IMR-90 (cell line): ENCODE measurements at regions not wholly inside any gene's neighbourhood (a gene's known extent, or its start where the extent isn't known, plus 50 kb on each side); places are given as distances from the start of the nearest gene placed in this dataset.
A peak's percentile ranks its signal among the peaks of the same experiment; 100 is the strongest.

ENCODE experiments used
- ATAC-seq: fragments of 200-7000 bp; cut with Tn5 transposase; 2 replicates; pipeline ENCODE4 v1.9.1; 2020; ENCODE audit warnings: low read depth, mild to moderate bottlenecking, moderate library complexity
- BruUV-seq: library from RNA; stranded (reverse); fragments of 400-500 nt; replicated peaks from 2 replicates; lab custom pipeline; 2021; lab: Mats Ljungman, UMichigan
- CTCF ChIA-PET: fragments of 300-600 bp; formaldehyde crosslinking; extraction: SDS; loops from one replicate; lab custom pipeline; 2021; ENCODE audit warnings: antibody characterized with exemption; lab: Yijun Ruan, JAX
- POLR2A ChIA-PET: fragments of 300-600 bp; sonication (Branson Sonifier 250); formaldehyde crosslinking; loops from one replicate; lab custom pipeline; 2022; ENCODE audit warnings: antibody characterized with exemption; ENCODE audit not compliant: unreplicated experiment; lab: Charles Lee
- DNase-seq: peaks from one replicate; pipeline ENCODE4 v3.0.0; 2013
- H2AFZ ChIP-seq: replicated peaks from 2 replicates; pipeline ENCODE3; 2013; ENCODE audit warnings: low read length, mild to moderate bottlenecking; ENCODE audit not compliant: poor library complexity
- H2AK5ac ChIP-seq: 2 replicates; pipeline ENCODE4 v1.6.1; 2013; ENCODE audit warnings: low read depth, low read length, inconsistent platforms
- H2AK9ac ChIP-seq: replicated peaks from 2 replicates; pipeline ENCODE3; 2013; ENCODE audit warnings: mild to moderate bottlenecking, low read depth, low read length, moderate library complexity; ENCODE audit not compliant: poor library complexity
- H2BK120ac ChIP-seq: 2 replicates; pipeline ENCODE4 v1.6.1; 2013; ENCODE audit warnings: low read depth, low read length, inconsistent platforms
- H2BK15ac ChIP-seq: 3 replicates; pipeline ENCODE4 v1.6.1; 2013; ENCODE audit warnings: low read depth, low read length, inconsistent platforms
- H2BK20ac ChIP-seq: 2 replicates; pipeline ENCODE4 v1.6.1; 2013; ENCODE audit warnings: low read depth, mild to moderate bottlenecking, inconsistent platforms, low read length, moderate library complexity
- H2BK5ac ChIP-seq: 2 replicates; pipeline ENCODE4 v1.6.1; 2013; ENCODE audit warnings: mild to moderate bottlenecking, low read depth, low read length, inconsistent platforms; ENCODE audit not compliant: poor library complexity, severe bottlenecking
- H3K14ac ChIP-seq: replicated peaks from 2 replicates; pipeline ENCODE4 v1.6.1; 2013; ENCODE audit warnings: low read depth, low read length, inconsistent platforms
- H3K18ac ChIP-seq: 2 replicates; pipeline ENCODE4 v1.6.1; 2013; ENCODE audit warnings: low read depth, low read length, control low read depth
- H3K23ac ChIP-seq: 2 replicates; pipeline ENCODE4 v1.6.1; 2013; ENCODE audit warnings: low read depth, low read length, inconsistent platforms
- H3K27ac ChIP-seq: 2 replicates; pipeline ENCODE4 v1.5.1; 2013; ENCODE audit warnings: mild to moderate bottlenecking, control low read depth, low read length; ENCODE audit not compliant: insufficient read depth
- H3K27me3 ChIP-seq: 2 replicates; pipeline ENCODE4 v1.6.1; 2013; ENCODE audit warnings: low read length; ENCODE audit not compliant: control insufficient read depth, insufficient read depth
- H3K36me3 ChIP-seq: 2 replicates; pipeline ENCODE4 v1.6.1; 2013; ENCODE audit warnings: low read length, mixed read lengths; ENCODE audit not compliant: control insufficient read depth, insufficient read depth
- H3K4ac ChIP-seq: 2 replicates; pipeline ENCODE4 v1.6.1; 2013; ENCODE audit warnings: low read depth, low read length, inconsistent platforms
- H3K4me1 ChIP-seq: 2 replicates; pipeline ENCODE4 v1.6.1; 2013; ENCODE audit warnings: low read length, mixed read lengths; ENCODE audit not compliant: control insufficient read depth, insufficient read depth
- H3K4me2 ChIP-seq: 2 replicates; pipeline ENCODE4 v1.6.1; 2013; ENCODE audit warnings: low read depth, mild to moderate bottlenecking, control low read depth, low read length, moderate library complexity
- H3K4me3 ChIP-seq: 2 replicates; pipeline ENCODE4 v1.5.1; 2013; ENCODE audit warnings: low read depth, mild to moderate bottlenecking, control low read depth, low read length, moderate library complexity; ENCODE audit not compliant: insufficient read depth
- H3K56ac ChIP-seq: 2 replicates; pipeline ENCODE4 v1.6.1; 2013; ENCODE audit warnings: low read length, inconsistent platforms; ENCODE audit not compliant: insufficient read depth; ENCODE audit errors: extremely low read depth
- H3K79me1 ChIP-seq, 2 experiments: 2 replicates each; pipeline ENCODE4 v1.6.1; 2013; ENCODE audit warnings: low read length in 2 of 2, inconsistent platforms in 1 of 2, low read depth in 1 of 2
- H3K9ac ChIP-seq: 2 replicates; pipeline ENCODE4 v1.6.1; 2013; ENCODE audit warnings: low read depth, low read length, control low read depth
- H3K9me1 ChIP-seq: 2 replicates; pipeline ENCODE4 v1.6.1; 2013; ENCODE audit warnings: low read length, inconsistent platforms; ENCODE audit not compliant: insufficient read depth
- H3K9me3 ChIP-seq: 2 replicates; pipeline ENCODE4 v1.6.1; 2013; ENCODE audit warnings: low read length; ENCODE audit not compliant: control insufficient read depth, insufficient read depth
- H4K20me1 ChIP-seq: 2 replicates; pipeline ENCODE4 v1.6.1; 2013; ENCODE audit warnings: low read length, inconsistent platforms; ENCODE audit not compliant: insufficient read depth
- H4K5ac ChIP-seq: 2 replicates; pipeline ENCODE4 v1.6.1; 2013; ENCODE audit warnings: mild to moderate bottlenecking, low read depth, low read length, control low read depth
- H4K8ac ChIP-seq, 2 experiments: 2 replicates each; pipeline ENCODE4 v1.6.1; 2013; ENCODE audit warnings: low read depth in 2 of 2, low read length in 2 of 2, control low read depth in 1 of 2, inconsistent platforms in 1 of 2
- H4K91ac ChIP-seq: 2 replicates; pipeline ENCODE4 v1.6.1; 2013; ENCODE audit warnings: low read depth, low read length, inconsistent platforms; ENCODE audit not compliant: insufficient read depth
- BHLHE40 ChIP-seq: fragments of 150-350 bp; IDR thresholded peaks from 2 replicates; pipeline ENCODE4 v1.6.1; 2016; ENCODE audit warnings: mild to moderate bottlenecking, low read depth, low read length
- CEBPB ChIP-seq: IDR thresholded peaks from 2 replicates; pipeline ENCODE4 v1.6.1; 2012; ENCODE audit warnings: low read depth, low read length, improper control_type of control experiment
- CHD1 ChIP-seq: IDR thresholded peaks from 2 replicates; pipeline ENCODE4 v1.6.1; 2012; ENCODE audit warnings: low read depth, low read length, improper control_type of control experiment
- ELK1 ChIP-seq: fragments of 150-350 bp; IDR thresholded peaks from 2 replicates; pipeline ENCODE4 v1.6.1; 2016; ENCODE audit warnings: low read depth, mild to moderate bottlenecking, low read length, moderate library complexity, borderline replicate concordance
- FOS ChIP-seq: fragments of 150-350 bp; IDR thresholded peaks from 2 replicates; pipeline ENCODE4 v1.6.1; 2016; ENCODE audit warnings: low read depth, low read length
- MAFK ChIP-seq: IDR thresholded peaks from 2 replicates; pipeline ENCODE4 v1.6.1; 2012; ENCODE audit warnings: low read depth, low read length, improper control_type of control experiment
- MXI1 ChIP-seq: IDR thresholded peaks from 2 replicates; pipeline ENCODE4 v1.6.1; 2012; ENCODE audit warnings: low read depth, mild to moderate bottlenecking, low read length, moderate library complexity, borderline replicate concordance
- NFE2L2 ChIP-seq: fragments of 150-350 bp; IDR thresholded peaks from 2 replicates; pipeline ENCODE4 v1.6.1; 2016; ENCODE audit warnings: low read depth, mild to moderate bottlenecking, low read length
- POLR2A ChIP-seq: IDR thresholded peaks from 2 replicates; pipeline ENCODE4 v1.6.1; 2012; ENCODE audit warnings: mild to moderate bottlenecking, low read depth, low read length
- RCOR1 ChIP-seq: IDR thresholded peaks from 2 replicates; pipeline ENCODE4 v1.6.1; 2012; ENCODE audit warnings: mild to moderate bottlenecking, low read length, improper control_type of control experiment; ENCODE audit not compliant: insufficient replicate concordance
- RFX5 ChIP-seq: IDR thresholded peaks from 2 replicates; pipeline ENCODE4 v1.8.0; 2012; ENCODE audit warnings: low read depth, mild to moderate bottlenecking, low read length, moderate library complexity
- SMC3 ChIP-seq: fragments of 150-350 bp; IDR thresholded peaks from 2 replicates; pipeline ENCODE4 v1.6.1; 2016; ENCODE audit warnings: low read depth, mild to moderate bottlenecking, antibody characterized with exemption, low read length, moderate library complexity
- WGBS, 2 experiments: methylation state at CpG; one replicate each; pipeline versions ENCODE4 v1.1.5 to v1.1.7; 2013; ENCODE audit warnings: missing lambda C conversion rate in 2 of 2; ENCODE audit not compliant: insufficient read length in 1 of 2; ENCODE audit errors: extremely low coverage in 2 of 2; 5-methylcytosine and 5-hydroxymethylcytosine counted together
- dilution Hi-C: fragments of 300-500 bp; cut with HindIII; formaldehyde crosslinking; loops from one replicate; pipeline ENCODE4 v1.14.3; 2018; ENCODE audit warnings: low sequenced_read_pairs; ENCODE audit not compliant: unreplicated experiment
- in situ Hi-C: fragments of 300-500 bp; cut with MboI; formaldehyde crosslinking; loops from 3 replicates; pipeline ENCODE4 v1.14.3; 2019; ENCODE audit warnings: low sequenced_read_pairs, inconsistent platforms, mixed read lengths
- intact Hi-C: fragments of 100-400 bp; cut with micrococcal nuclease; formaldehyde crosslinking; loops from 2 replicates; pipeline ENCODE4 v1.10.0; 2022
- TF ChIP-seq, protein P1 (sequence below): fragments of 150-350 bp; IDR thresholded peaks from 2 replicates; pipeline ENCODE4 v1.6.1; 2017; ENCODE audit warnings: mild to moderate bottlenecking, antibody characterized with exemption, low read length, low read depth

- dilution Hi-C loops = no loop called here
- H3K4ac ChIP-seq = no peak overlapping the region
- no peak overlapping the region for H3K23ac ChIP-seq
- H3K4me3 ChIP-seq = no peak overlapping the region
- H3K4me2 ChIP-seq = peak overlapping the region; percentile 50; the same call in 1 of the 2 replicates
- in situ Hi-C loops = no loop called here
- WGBS, 2 experiments = no CpG with 5 or more reads among the region's 1 CpG
- ATAC-seq (no peak), DNase-seq (no peak)
- no peaks in the 10 kb centered on the region for H3K36me3 ChIP-seq
- H2AFZ ChIP-seq = no peak overlapping the region
- H3K14ac ChIP-seq = no peak overlapping the region
- H4K91ac ChIP-seq = no peak overlapping the region
- intact Hi-C loops = no loop called here
- no peak overlapping the region for H2AK5ac ChIP-seq
- H2BK20ac ChIP-seq = no peak overlapping the region
- no peak overlapping the region for H3K9ac ChIP-seq
- no peak overlapping the region for H3K27ac ChIP-seq
- no peak overlapping the region for H2AK9ac ChIP-seq
- ChIA-PET POLR2A (no interaction called here), CTCF (no interaction called here)
- no peak overlapping the region for H2BK120ac ChIP-seq
- H3K9me1 ChIP-seq = 0 out of 2 replicates have a peak, but pooled peaks cover 3% of the 10 kb centered on the region
- peak overlapping the region; percentile 64; the same call in 1 of the 2 replicates for H3K18ac ChIP-seq
- H2BK5ac ChIP-seq = no peak overlapping the region
- TF ChIP-seq CEBPB (no peak), MXI1 (no peak), BHLHE40 (no peak), SMC3 (no peak), RFX5 (no peak), POLR2A (no peak), CHD1 (no peak), ELK1 (no peak), MAFK (no peak), FOS (no peak), NFE2L2 (no peak), RCOR1 (no peak)
- TF ChIP-seq, protein P1, sequence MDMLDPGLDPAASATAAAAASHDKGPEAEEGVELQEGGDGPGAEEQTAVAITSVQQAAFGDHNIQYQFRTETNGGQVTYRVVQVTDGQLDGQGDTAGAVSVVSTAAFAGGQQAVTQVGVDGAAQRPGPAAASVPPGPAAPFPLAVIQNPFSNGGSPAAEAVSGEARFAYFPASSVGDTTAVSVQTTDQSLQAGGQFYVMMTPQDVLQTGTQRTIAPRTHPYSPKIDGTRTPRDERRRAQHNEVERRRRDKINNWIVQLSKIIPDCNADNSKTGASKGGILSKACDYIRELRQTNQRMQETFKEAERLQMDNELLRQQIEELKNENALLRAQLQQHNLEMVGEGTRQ = no peak
- H4K5ac ChIP-seq = no peak overlapping the region
- H3K79me1 ChIP-seq = no peaks in the 10 kb centered on the region
- no peaks in the 10 kb centered on the region for H3K27me3 ChIP-seq
- BruUV-seq = no TSS peak
- H3K56ac ChIP-seq = no peak overlapping the region
- no peaks in the 10 kb centered on the region for H3K9me3 ChIP-seq
- no peak overlapping the region for H4K8ac ChIP-seq
- no peaks in the 10 kb centered on the region for H3K4me1 ChIP-seq
- no peaks in the 10 kb centered on the region for H4K20me1 ChIP-seq
- no peak overlapping the region for H2BK15ac ChIP-seq
Measured at GRCh38 chr6:74439123-74439811, 743.3 kb downstream of the CD109 start.
